ENCODE measurements at regions not wholly inside any gene's neighbourhood (a gene's known extent, or its start where the extent isn't known, plus 50 kb on each side); places are given as distances from the start of the nearest gene placed in this dataset.

DNA sequence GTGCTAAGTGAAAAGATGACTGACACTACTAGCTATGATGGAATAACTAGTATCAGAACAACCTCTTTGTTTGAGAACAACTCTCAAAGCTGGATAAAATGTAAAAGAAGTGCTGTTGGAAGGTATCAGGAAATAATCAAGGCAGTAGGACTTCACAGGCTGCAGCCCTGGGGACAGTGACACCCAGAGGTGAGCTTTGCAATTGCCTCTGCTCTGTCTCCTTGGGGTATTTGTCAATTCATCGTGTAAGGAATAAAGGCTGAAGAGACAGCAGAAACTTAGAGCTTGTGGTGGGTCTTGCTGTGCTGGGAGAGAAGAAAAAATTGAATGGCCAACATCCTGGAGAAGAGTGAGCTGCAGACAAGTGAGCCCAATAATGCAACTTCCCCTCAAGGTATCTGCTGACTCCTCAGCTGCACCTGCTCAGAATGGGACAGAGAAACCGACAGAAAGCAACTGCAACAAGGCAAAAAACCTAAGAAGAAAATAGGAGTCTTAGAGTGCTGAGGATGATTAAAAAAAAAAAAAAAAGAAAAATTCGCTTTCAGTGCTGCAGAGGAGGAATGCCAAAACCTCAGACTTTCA is 141.1 kb downstream of the RCN1 start:
- DNase-seq (ENCODE audit: low read depth, low spot score) = no peak
- Histone ChIP-seq H3K9ac (ENCODE audit: insufficient read length) (no peak overlapping the region), H3K27ac (no peak overlapping the region), H3K9me3 (ENCODE audit: low read depth, low read length) (no peaks in the 10 kb centered on the region), H3K4me3 (no peak overlapping the region), H3K36me3 (ENCODE audit: insufficient read depth, low read length) (no peaks in the 10 kb centered on the region)
- TF ChIP-seq EZH2 (IDR thresholded peaks at IDR 0.05) = no peak
- no peak for TF ChIP-seq POLR2AphosphoS5 (IDR thresholded peaks at IDR 0.05; ENCODE audit: borderline replicate concordance, low read depth, low read length)
- TF ChIP-seq FOXP2 (optimal IDR thresholded peaks at IDR 0.05; ENCODE audit: control extremely low read depth, extremely low read length, insufficient read depth) = no peak

DNA sequence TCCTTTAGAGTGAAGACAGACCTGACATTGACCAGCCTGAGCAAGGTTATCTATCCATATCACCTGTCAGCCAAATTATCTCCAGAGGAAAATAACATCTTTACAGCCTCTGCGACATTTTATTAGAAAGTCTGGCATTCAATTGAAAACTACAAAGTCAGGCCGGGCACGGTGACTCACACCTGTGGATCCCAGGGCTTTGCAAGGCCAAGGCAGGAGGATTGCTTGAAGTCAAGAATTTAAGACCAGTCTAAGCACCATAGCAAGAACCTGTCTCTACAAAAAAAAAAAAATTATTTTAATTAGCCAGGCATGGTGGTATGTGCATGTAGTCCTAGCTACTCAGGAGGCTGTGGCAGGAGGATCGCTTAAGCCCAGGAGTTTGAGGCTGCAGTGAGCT is 141.6 kb downstream of the RCN1 start:
- TF ChIP-seq POLR2AphosphoS5 (IDR thresholded peaks at IDR 0.05; ENCODE audit: borderline replicate concordance, low read depth, low read length) (no peak), EZH2 (IDR thresholded peaks at IDR 0.05) (no peak), FOXP2 (optimal IDR thresholded peaks at IDR 0.05; ENCODE audit: control extremely low read depth, extremely low read length, insufficient read depth) (no peak)
- Histone ChIP-seq H3K4me3 (no peak overlapping the region), H3K9ac (ENCODE audit: insufficient read length) (no peak overlapping the region), H3K27ac (no peak overlapping the region), H3K9me3 (ENCODE audit: low read depth, low read length) (no peaks in the 10 kb centered on the region), H3K36me3 (ENCODE audit: insufficient read depth, low read length) (no peaks in the 10 kb centered on the region)
- no peak for DNase-seq (ENCODE audit: low read depth, low spot score)

DNA sequence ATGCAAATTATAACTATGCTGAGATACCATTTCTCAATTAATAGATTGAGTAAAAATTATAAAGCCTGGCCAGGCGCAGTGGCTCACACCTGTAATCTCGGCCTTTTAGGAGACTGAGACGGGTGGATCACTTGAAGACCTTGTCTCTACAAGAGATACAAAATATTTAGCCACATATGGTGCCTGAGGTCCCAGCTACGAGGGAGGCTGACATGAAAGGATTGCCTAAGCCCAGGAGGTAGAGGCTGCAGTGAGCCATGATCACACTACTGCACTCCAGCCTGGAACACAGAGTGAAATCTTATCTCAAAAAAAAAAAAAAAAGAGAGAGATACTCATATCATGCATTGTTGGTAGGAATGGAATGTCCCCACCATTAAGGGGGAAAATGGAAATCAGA is 142.4 kb downstream of the RCN1 start:
- no peaks in the 10 kb centered on the region for H3K9me3 ChIP-seq (ENCODE audit: low read depth, low read length)
- no peak overlapping the region for H3K27ac ChIP-seq
- no peak for DNase-seq (ENCODE audit: low read depth, low spot score)
- no peak overlapping the region for H3K9ac ChIP-seq (ENCODE audit: insufficient read length)
- no peaks in the 10 kb centered on the region for H3K36me3 ChIP-seq (ENCODE audit: insufficient read depth, low read length)
- no peak overlapping the region for H3K4me3 ChIP-seq
- TF ChIP-seq POLR2AphosphoS5 (IDR thresholded peaks at IDR 0.05; ENCODE audit: borderline replicate concordance, low read depth, low read length) (no peak), EZH2 (IDR thresholded peaks at IDR 0.05) (no peak), FOXP2 (optimal IDR thresholded peaks at IDR 0.05; ENCODE audit: control extremely low read depth, extremely low read length, insufficient read depth) (no peak)

DNA sequence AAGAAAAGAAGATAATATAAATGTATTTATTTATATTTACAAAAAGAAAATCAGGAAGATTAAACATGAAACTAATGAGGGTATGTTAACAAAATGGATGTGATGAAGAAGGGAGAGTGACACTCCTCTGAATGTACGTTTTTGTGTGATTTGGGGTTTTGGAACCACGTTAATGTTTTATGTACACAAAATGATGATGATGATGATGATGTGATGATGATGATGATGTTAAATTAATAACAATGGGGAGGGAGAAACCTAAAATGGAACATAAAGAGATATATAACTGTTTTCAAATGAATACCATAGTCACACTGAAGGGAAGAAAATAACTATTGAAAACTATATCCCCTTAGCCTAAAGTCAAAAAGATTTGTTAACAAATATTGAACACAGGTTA is 143.1 kb downstream of the RCN1 start:
- H3K9me3 ChIP-seq (ENCODE audit: low read depth, low read length) = no peaks in the 10 kb centered on the region
- H3K9ac ChIP-seq (ENCODE audit: insufficient read length) = no peak overlapping the region
- no peak for DNase-seq (ENCODE audit: low read depth, low spot score)
- no peak overlapping the region for H3K4me3 ChIP-seq
- H3K27ac ChIP-seq = no peak overlapping the region
- TF ChIP-seq FOXP2 (optimal IDR thresholded peaks at IDR 0.05; ENCODE audit: control extremely low read depth, extremely low read length, insufficient read depth) = no peak
- TF ChIP-seq POLR2AphosphoS5 (IDR thresholded peaks at IDR 0.05; ENCODE audit: borderline replicate concordance, low read depth, low read length) = no peak
- H3K36me3 ChIP-seq (ENCODE audit: insufficient read depth, low read length) = no peaks in the 10 kb centered on the region

DNA sequence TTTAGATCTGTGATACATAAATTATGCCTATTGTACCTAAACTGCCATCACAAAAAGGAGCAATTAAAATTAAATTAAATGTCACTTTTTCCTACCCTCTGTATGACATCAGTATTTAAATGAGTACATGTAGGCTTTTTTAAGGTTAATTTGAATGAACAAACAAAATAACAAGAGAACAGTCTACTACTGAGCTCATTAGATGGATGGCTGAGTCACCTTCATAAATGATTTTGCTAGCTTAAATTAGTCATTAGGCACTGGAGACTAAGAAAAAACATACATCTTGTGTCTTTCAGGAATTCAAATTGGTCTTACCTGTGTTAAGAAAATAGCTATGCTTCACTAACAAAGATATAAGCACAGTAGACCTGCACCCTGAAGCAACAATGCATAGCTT is 153.6 kb downstream of the RCN1 start:
- Histone ChIP-seq H3K9ac (ENCODE audit: insufficient read length) (no peak overlapping the region), H3K9me3 (ENCODE audit: low read depth, low read length) (no peaks in the 10 kb centered on the region), H3K4me3 (no peak overlapping the region), H3K36me3 (ENCODE audit: insufficient read depth, low read length) (no peaks in the 10 kb centered on the region), H3K27ac (no peak overlapping the region)
- no peak for DNase-seq (ENCODE audit: low read depth, low spot score)
- TF ChIP-seq FOXP2 (optimal IDR thresholded peaks at IDR 0.05; ENCODE audit: control extremely low read depth, extremely low read length, insufficient read depth) = no peak
- TF ChIP-seq POLR2AphosphoS5 (IDR thresholded peaks at IDR 0.05; ENCODE audit: borderline replicate concordance, low read depth, low read length) = no peak
- TF ChIP-seq EZH2 (IDR thresholded peaks at IDR 0.05) = no peak

DNA sequence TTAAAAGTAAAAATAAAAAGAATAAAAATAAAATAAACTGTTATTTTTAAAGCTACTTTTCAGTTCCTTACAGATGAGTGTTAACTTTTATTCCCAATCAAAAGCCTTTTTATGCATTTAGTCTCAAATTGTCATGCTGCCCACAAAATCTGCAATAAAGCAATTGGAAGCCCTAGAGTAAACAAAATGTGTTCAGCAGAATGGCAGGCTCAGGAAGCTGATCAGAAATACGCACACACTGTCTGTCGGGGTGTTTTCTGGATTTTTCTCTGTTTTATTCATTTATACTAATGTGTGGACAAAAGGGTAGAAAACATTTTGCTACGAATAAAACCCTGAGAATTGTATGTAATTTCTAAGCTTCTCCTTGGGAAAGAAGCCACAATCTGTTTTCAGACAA is 162.8 kb downstream of the RCN1 start:
- no peak overlapping the region for H3K27ac ChIP-seq
- TF ChIP-seq POLR2AphosphoS5 (IDR thresholded peaks at IDR 0.05; ENCODE audit: borderline replicate concordance, low read depth, low read length) = no peak
- TF ChIP-seq EZH2 (IDR thresholded peaks at IDR 0.05) = no peak
- TF ChIP-seq FOXP2 (optimal IDR thresholded peaks at IDR 0.05; ENCODE audit: control extremely low read depth, extremely low read length, insufficient read depth) = no peak

DNA sequence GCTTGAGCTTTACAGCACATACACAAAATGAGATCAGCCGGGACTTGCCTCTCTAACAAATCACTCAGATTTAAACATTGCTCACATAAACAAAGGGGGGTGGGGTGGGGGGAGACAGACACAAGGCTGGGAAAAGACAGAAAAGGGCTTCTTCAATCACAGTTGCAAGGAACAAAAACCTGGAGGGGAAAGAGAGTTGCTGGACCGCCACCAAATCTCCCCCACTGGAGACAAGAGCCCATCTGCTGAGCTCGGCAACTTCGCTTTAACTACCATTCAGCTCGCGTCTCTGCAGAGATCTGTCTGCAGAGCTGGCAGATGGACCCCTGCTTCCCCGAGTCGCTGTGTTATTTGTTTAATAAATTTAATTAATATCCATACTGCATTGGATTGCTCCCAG is 165.0 kb downstream of the RCN1 start:
- Histone ChIP-seq H3K4me3 (peak overlapping the region; percentile 2; the same call in 1 of the 2 replicates), H3K27ac (no peak overlapping the region), H3K36me3 (ENCODE audit: insufficient read depth, low read length) (no peaks in the 10 kb centered on the region), H3K9ac (ENCODE audit: insufficient read length) (no peak overlapping the region), H3K9me3 (ENCODE audit: low read depth, low read length) (no peaks in the 10 kb centered on the region)
- TF ChIP-seq POLR2AphosphoS5 (IDR thresholded peaks at IDR 0.05; ENCODE audit: borderline replicate concordance, low read depth, low read length) = no peak
- TF ChIP-seq EZH2 (IDR thresholded peaks at IDR 0.05) = no peak
- no peak for TF ChIP-seq FOXP2 (optimal IDR thresholded peaks at IDR 0.05; ENCODE audit: control extremely low read depth, extremely low read length, insufficient read depth)
- no peak for DNase-seq (ENCODE audit: low read depth, low spot score)

More for the DNA sequence above, 162.8 kb downstream of the RCN1 start:
- no peaks in the 10 kb centered on the region for H3K36me3 ChIP-seq (ENCODE audit: insufficient read depth, low read length)
- no peaks in the 10 kb centered on the region for H3K9me3 ChIP-seq (ENCODE audit: low read depth, low read length)
- DNase-seq (ENCODE audit: low read depth, low spot score) = no peak
- H3K4me3 ChIP-seq = no peak overlapping the region
- no peak overlapping the region for H3K9ac ChIP-seq (ENCODE audit: insufficient read length)

DNA sequence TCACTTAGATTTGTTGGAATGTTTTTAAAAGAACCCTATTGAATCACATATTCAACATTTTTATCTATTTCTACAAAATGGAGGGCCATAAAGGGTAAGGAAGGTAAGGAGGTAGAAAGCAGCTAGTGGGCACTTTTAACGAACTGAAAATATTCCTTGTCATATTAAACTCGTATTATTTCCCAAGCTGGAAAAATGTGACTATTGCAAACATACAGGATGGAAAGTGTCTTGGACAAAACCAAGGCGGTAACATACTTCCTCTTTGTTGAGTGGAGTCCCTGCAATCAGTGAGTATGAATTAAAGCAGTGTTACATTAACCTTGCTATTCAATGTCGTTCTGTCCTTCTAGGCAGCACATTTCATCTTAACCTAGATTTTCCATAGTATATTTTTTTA is 165.6 kb downstream of the RCN1 start:
- no peak overlapping the region for H3K4me3 ChIP-seq
- no peak for DNase-seq (ENCODE audit: low read depth, low spot score)
- H3K9me3 ChIP-seq (ENCODE audit: low read depth, low read length) = no peaks in the 10 kb centered on the region
- no peak overlapping the region for H3K27ac ChIP-seq
- no peak overlapping the region for H3K9ac ChIP-seq (ENCODE audit: insufficient read length)
- H3K36me3 ChIP-seq (ENCODE audit: insufficient read depth, low read length) = no peaks in the 10 kb centered on the region
- TF ChIP-seq EZH2 (IDR thresholded peaks at IDR 0.05) (no peak), POLR2AphosphoS5 (IDR thresholded peaks at IDR 0.05; ENCODE audit: borderline replicate concordance, low read depth, low read length) (no peak), FOXP2 (optimal IDR thresholded peaks at IDR 0.05; ENCODE audit: control extremely low read depth, extremely low read length, insufficient read depth) (no peak)

DNA sequence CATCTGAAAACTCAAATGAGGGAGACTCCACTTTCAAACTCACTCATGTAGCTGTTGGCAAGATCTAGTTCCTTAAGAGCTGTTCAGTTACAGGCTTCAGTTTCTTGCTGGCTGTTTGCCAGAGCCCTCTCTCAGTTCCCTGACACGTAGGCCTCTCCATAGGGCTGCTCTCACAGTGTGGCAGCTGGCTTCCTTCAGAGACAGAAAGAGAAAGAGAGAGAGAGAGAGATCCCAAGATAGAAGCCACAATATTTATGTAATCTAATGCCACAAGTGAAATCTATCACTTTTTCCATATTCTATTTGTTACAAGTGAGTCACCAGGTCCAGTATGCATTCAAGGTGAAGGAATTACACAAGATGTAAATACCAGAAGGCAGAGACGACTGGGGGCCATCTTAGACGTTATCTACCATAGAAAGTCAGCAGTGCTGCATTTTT is 168.8 kb downstream of the RCN1 start:
- no peak for DNase-seq (ENCODE audit: low read depth, low spot score)
- Histone ChIP-seq H3K36me3 (ENCODE audit: insufficient read depth, low read length) (no peaks in the 10 kb centered on the region), H3K27ac (no peak overlapping the region), H3K9ac (ENCODE audit: insufficient read length) (no peak overlapping the region), H3K9me3 (ENCODE audit: low read depth, low read length) (no peaks in the 10 kb centered on the region), H3K4me3 (no peak overlapping the region)
- no peak for TF ChIP-seq POLR2AphosphoS5 (IDR thresholded peaks at IDR 0.05; ENCODE audit: borderline replicate concordance, low read depth, low read length)
- TF ChIP-seq FOXP2 (optimal IDR thresholded peaks at IDR 0.05; ENCODE audit: control extremely low read depth, extremely low read length, insufficient read depth) = no peak
